Left ventricle myocardium inferior (tissue), 1 donor: ENCODE measurements at regions not wholly inside any gene's neighbourhood (a gene's known extent, or its start where the extent isn't known, plus 50 kb on each side); places are given as distances from the start of the nearest gene placed in this dataset.

Source experiments
- DNase-seq: peaks from one replicate; pipeline ENCODE4 v3.0.0-alpha.2; 2020
- H3K27ac ChIP-seq: fragments of 200-600 bp; replicated peaks from 2 replicates; pipeline ENCODE4 v1.8.0; 2021
- H3K27me3 ChIP-seq: fragments of 200-600 bp; 2 replicates; pipeline ENCODE4 v1.8.0; 2021; ENCODE audit warnings: low read depth
- H3K36me3 ChIP-seq: fragments of 200-600 bp; 2 replicates; pipeline ENCODE4 v1.8.0; 2021
- H3K4me1 ChIP-seq: fragments of 200-600 bp; 2 replicates; pipeline ENCODE4 v1.8.0; 2021
- H3K4me3 ChIP-seq: fragments of 200-600 bp; 2 replicates; pipeline ENCODE4 v1.8.0; 2021; ENCODE audit warnings: mild to moderate bottlenecking, moderate library complexity
- H3K9me3 ChIP-seq: fragments of 200-600 bp; replicated peaks from 2 replicates; pipeline ENCODE4 v1.8.0; 2021
- intact Hi-C: fragments of 100-400 bp; cut with micrococcal nuclease; formaldehyde crosslinking; loops from one replicate; pipeline ENCODE4 v1.11.0; 2022
- TF ChIP-seq, protein P1 (sequence below): fragments of 200-600 bp; IDR thresholded peaks from 2 replicates; pipeline ENCODE4 v1.8.0; 2021; ENCODE audit warnings: antibody characterized with exemption, mild to moderate bottlenecking, borderline replicate concordance
- donor health status: DM: no; HTN: yes; CAD: no; lungs with severe emphysema.

DNA sequence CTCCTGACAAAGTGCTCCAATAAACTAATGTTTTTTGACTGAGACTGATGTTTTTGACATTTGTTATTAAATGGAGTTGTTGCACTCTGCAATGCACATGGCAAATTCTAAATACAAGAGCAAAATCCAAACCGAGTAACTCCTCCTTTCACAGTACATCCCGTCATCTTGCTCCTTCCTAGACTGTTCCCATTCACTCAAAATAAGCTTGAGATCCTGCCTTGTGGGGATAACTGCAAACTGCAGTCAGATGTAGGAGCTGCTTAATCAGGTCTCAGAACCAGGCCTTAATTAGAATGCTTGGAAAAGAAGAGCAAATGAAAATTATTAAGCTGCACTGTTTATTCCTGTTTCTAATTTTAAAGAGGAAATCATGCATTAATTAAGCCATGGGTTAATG lies 134.8 kb upstream of the SPRY2 start:
- no peak overlapping the region for H3K27ac ChIP-seq
- intact Hi-C loops = no loop called here

DNA sequence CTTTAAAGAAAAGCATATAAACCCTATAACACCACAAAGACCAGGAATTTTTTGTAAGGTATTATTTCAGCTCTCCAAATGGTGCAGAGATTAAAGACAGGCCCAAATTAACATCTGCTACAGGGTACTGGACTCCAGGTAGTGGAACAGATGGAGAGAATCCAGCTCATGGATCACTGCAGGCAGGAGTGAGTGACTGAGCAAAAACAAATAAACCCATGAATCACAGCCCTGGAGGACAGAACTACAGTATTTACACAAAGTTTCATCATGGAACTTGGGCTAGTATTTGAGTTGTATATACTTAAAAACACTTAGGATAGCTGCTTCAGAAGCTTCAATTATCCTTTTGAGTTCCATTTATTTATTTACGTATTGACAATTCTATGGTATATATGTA lies 132.8 kb upstream of the SPRY2 start:
- Histone ChIP-seq H3K27ac (peak overlapping the region; percentile 93), H3K4me1 (peaks cover 41% of the 10 kb centered on the region), H3K9me3 (no peaks in the 10 kb centered on the region), H3K36me3 (no peaks in the 10 kb centered on the region), H3K27me3 (no peaks in the 10 kb centered on the region), H3K4me3 (no peak overlapping the region)
- TF ChIP-seq, protein P1, sequence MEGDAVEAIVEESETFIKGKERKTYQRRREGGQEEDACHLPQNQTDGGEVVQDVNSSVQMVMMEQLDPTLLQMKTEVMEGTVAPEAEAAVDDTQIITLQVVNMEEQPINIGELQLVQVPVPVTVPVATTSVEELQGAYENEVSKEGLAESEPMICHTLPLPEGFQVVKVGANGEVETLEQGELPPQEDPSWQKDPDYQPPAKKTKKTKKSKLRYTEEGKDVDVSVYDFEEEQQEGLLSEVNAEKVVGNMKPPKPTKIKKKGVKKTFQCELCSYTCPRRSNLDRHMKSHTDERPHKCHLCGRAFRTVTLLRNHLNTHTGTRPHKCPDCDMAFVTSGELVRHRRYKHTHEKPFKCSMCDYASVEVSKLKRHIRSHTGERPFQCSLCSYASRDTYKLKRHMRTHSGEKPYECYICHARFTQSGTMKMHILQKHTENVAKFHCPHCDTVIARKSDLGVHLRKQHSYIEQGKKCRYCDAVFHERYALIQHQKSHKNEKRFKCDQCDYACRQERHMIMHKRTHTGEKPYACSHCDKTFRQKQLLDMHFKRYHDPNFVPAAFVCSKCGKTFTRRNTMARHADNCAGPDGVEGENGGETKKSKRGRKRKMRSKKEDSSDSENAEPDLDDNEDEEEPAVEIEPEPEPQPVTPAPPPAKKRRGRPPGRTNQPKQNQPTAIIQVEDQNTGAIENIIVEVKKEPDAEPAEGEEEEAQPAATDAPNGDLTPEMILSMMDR = no peak
- intact Hi-C loops = no loop called here
- DNase-seq = no peak

More for the DNA sequence above, 134.8 kb upstream of the SPRY2 start:
- TF ChIP-seq, protein P1 = no peak
- Histone ChIP-seq H3K4me1 (peaks cover 23% of the 10 kb centered on the region), H3K36me3 (no peaks in the 10 kb centered on the region), H3K4me3 (no peak overlapping the region), H3K9me3 (peaks cover 5% of the 10 kb centered on the region), H3K27me3 (no peaks in the 10 kb centered on the region)
- DNase-seq = no peak

DNA sequence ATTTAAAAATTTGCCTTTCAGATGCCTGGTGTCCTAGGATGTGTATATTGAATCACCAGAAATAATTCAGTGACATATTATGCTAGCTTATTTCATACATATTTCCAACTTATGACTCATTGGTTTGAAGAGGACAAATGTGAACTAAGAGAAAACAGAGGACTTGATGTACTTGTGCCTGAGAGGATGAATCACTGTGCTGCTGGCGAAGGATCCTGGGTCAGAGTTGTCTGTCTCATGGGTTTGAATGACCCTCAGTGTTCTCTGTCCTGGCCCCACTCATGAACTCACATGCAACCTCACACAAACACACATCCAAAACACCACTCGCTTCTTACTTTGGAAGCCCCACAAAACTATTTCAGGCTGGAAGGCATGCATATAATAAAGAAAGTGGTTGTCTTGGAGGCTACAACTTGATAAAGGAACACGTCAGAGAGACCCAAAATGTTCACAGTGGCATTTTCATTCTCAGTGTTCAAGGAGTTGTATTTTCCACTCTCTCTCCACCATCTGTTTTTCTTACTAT lies 129.0 kb upstream of the SPRY2 start:
- intact Hi-C loops = no loop called here
- H3K4me1 ChIP-seq = peaks cover 31% of the 10 kb centered on the region
- TF ChIP-seq, protein P1 = no peak
- peak overlapping the region; percentile 93 for H3K27ac ChIP-seq
- peak overlapping the region; percentile 10 for H3K4me3 ChIP-seq
- peaks cover 5% of the 10 kb centered on the region for H3K9me3 ChIP-seq
- peak; percentile 77 for DNase-seq
- H3K36me3 ChIP-seq = no peaks in the 10 kb centered on the region
- no peaks in the 10 kb centered on the region for H3K27me3 ChIP-seq

DNA sequence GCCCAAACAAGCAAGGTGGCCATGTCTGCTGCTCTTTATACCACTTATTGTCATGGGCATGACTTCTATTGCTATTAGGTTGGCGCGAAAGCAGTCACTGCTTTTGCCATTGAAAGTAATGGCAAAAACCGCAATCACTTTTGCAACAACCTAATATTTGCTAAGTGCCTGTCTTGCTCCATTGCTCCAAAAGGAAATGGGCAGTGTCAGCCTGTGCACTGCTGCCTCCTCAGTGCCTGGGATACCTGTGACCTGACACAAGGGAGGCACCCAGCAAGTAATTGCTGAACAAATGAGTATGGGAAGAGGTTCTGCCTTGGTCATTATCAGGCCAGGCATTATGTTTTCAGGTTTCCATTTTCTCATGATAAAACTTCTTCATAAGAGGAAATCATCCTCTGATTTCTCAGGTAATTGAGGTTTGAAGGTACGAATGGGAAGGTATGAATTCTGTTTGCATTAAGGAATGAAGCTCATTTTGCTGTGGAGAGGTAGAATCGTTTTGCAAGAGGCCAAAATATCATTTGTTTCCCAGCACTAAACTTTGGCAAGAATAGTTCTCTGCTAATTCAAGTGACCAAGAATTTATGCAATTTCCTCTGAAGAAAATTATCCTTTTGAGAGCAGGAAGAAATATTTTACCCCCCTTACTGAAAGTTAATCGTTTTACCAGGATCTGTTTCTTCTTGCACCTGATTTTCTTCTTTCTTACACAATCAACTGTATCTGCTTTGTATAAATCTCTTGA lies 128.4 kb upstream of the SPRY2 start:
- Histone ChIP-seq H3K4me3 (no peak overlapping the region), H3K4me1 (peaks cover 37% of the 10 kb centered on the region), H3K36me3 (no peaks in the 10 kb centered on the region), H3K9me3 (peaks cover 5% of the 10 kb centered on the region), H3K27ac (peak overlapping the region; percentile 93), H3K27me3 (no peaks in the 10 kb centered on the region)
- TF ChIP-seq, protein P1 = no peak
- intact Hi-C loops = no loop called here
- no peak for DNase-seq

DNA sequence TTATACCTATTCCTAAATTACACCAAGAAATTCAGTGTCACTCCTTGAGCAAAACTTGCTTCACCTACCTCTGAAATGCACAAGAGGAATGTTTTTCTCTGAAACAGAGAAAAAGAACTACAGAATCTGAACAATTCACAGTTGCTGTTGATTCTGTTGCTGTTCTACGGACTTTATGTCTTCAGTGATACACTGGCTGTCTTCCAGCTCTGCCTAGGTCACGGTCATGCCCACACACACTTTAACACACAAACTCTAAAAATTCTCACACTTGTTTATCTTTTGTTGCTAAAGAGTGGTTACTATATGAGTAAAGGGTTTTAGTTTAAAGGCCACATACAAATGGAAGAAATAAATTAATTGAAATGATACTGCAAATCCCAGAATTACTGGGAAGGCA lies 124.4 kb upstream of the SPRY2 start:
- no peaks in the 10 kb centered on the region for H3K27me3 ChIP-seq

More for the DNA sequence above, 124.4 kb upstream of the SPRY2 start:
- Histone ChIP-seq H3K36me3 (no peaks in the 10 kb centered on the region), H3K4me3 (no peak overlapping the region), H3K27ac (peak overlapping the region; percentile 27), H3K9me3 (peaks cover 5% of the 10 kb centered on the region), H3K4me1 (peaks cover 37% of the 10 kb centered on the region)
- DNase-seq = no peak
- TF ChIP-seq, protein P1 = no peak
- intact Hi-C loops = no loop called here
